Lower leg skin (tissue), 3 donors: ENCODE measurements at regions not wholly inside any gene's neighbourhood (a gene's known extent, or its start where the extent isn't known, plus 50 kb on each side); places are given as distances from the start of the nearest gene placed in this dataset.

Experiments used
- POLR2A ChIP-seq, 2 donors: fragments of 450-650 bp; IDR thresholded peaks; one replicate each; pipeline ENCODE4 v1.6.1; 2016 to 2017; ENCODE audit warnings: antibody characterized with exemption in 2 of 2, mild to moderate bottlenecking in 1 of 2, moderate library complexity in 1 of 2
- TF ChIP-seq, protein P1 (sequence below), 3 donors: fragments of 450-650 bp; IDR thresholded peaks; one replicate each; pipeline ENCODE4 v1.5.1; 2016; ENCODE audit warnings: antibody characterized with exemption in 3 of 3, mild to moderate bottlenecking in 3 of 3, moderate library complexity in 2 of 3

GRCh38 chr2:6443061-6443823, 422.5 kb downstream of the CMPK2 start:
- no peak for TF ChIP-seq POLR2A (IDR thresholded peaks at IDR 0.05)
- TF ChIP-seq, protein P1, sequence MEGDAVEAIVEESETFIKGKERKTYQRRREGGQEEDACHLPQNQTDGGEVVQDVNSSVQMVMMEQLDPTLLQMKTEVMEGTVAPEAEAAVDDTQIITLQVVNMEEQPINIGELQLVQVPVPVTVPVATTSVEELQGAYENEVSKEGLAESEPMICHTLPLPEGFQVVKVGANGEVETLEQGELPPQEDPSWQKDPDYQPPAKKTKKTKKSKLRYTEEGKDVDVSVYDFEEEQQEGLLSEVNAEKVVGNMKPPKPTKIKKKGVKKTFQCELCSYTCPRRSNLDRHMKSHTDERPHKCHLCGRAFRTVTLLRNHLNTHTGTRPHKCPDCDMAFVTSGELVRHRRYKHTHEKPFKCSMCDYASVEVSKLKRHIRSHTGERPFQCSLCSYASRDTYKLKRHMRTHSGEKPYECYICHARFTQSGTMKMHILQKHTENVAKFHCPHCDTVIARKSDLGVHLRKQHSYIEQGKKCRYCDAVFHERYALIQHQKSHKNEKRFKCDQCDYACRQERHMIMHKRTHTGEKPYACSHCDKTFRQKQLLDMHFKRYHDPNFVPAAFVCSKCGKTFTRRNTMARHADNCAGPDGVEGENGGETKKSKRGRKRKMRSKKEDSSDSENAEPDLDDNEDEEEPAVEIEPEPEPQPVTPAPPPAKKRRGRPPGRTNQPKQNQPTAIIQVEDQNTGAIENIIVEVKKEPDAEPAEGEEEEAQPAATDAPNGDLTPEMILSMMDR (IDR thresholded peaks at IDR 0.05) = no peak
